GM18505 (cell line): ENCODE measurements at regions not wholly inside any gene's neighbourhood (a gene's known extent, or its start where the extent isn't known, plus 50 kb on each side); places are given as distances from the start of the nearest gene placed in this dataset.

Experiments
- ATAC-seq: cut with Tn5 transposase; IDR thresholded peaks from one replicate; pipeline ENCODE4 v1.9.1; 2021; ENCODE audit not compliant: unreplicated experiment
- POLR2A ChIP-seq: IDR thresholded peaks from 4 replicates; pipeline ENCODE4 v1.6.1; 2011; ENCODE audit warnings: borderline replicate concordance; ENCODE audit not compliant: insufficient read depth, insufficient read length; ENCODE audit errors: extremely low read depth

DNA sequence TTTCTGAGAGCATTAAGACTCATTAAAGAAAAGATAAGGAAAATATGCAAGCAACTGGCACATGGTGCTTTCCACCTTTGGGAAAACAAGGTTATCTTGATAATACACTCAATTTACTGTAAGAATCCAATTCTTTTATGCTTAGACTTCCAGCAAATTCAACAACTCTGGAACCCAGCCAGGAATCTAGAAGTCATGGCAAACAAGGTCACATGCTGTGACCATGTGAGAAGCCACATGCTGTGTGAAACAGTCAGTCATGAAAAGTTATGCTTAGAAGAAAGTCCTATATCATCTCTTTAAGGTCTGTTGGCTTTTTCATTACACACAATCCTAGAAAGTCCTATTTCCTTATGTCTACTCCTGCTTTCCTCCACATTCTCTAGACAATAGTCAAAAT, 581.8 kb upstream of the C9orf72 start:
- no peak for ATAC-seq

DNA sequence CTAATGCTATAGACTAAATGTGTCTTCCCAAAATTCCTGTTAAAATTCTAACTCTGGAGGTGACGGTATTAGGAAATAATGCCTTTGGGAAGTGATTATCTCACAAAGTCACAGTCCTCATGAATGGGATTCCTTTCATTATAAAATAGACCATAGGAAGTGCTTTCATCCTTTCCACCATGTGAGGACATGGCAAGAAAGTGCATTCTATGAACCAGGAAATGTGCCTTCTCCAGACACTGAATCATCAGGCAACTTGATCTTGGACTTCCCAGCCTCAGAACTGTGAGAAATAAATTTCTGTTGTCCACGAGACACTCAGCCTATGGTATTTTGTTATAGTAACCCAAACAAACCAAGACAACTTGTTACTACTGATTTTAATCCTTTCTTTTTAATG, 582.4 kb upstream of the C9orf72 start:
- no peak for TF ChIP-seq POLR2A
- no peak for ATAC-seq

More for the DNA sequence above, 581.8 kb upstream of the C9orf72 start:
- TF ChIP-seq POLR2A, result no peak

DNA sequence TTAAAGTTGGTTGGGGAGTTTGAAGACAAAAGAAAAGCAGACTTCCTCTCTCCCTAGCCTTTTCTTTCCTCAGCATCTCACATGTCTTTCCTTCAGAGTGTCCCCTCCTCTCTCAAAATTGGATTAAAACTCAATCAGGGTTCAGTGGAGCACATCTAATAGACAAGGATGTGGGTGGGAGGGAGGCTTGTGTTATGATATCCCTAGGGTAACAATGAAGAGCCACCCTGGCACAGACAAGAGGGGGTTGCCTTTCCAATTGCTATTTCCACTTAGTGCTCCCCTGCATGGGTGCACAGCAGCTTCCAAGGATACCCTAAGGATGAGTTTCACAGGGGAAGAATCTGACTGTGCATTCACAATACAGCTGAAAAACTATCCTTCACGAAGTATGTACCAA, 585.2 kb upstream of the C9orf72 start:
- ATAC-seq, result no peak
- TF ChIP-seq POLR2A, result no peak

DNA sequence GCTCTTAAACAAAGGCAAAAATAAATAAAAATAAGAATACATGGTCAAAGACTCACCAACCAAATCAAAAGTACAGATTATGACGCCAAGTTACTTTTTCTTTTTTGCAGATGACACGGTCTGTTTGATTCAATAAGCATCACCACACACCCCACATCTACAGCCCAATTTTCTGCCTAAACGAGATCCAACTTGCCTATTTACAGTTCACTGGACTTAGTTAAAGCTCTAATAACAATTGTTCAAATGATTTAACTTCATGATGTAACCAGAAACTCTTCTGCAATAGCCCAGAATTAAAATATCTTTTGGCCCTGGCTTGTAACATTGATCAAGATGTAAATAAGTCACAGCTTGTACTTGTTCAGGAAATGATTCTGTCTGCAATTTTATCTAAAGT, 590.3 kb upstream of the C9orf72 start:
- no peak for ATAC-seq
- no peak for TF ChIP-seq POLR2A

DNA sequence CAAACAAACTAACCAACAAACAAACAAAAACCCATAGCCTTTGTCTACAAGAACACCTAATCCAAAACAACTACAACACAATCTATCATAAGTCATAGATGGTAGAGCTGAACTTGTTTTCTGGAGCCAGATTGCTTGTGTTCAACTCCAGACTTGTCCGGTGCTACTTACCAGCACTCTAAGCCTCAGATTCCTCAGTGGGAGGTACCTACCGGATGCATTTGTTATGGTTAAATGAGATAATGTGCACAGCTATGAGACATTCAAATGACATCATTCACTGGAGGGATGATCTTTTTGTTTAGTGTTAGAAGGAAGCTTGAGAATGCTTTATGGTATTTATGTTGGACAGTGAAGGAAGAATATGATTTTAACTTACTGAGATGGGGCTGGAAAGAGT, 592.9 kb upstream of the C9orf72 start:
- TF ChIP-seq POLR2A, result no peak
- no peak for ATAC-seq

DNA sequence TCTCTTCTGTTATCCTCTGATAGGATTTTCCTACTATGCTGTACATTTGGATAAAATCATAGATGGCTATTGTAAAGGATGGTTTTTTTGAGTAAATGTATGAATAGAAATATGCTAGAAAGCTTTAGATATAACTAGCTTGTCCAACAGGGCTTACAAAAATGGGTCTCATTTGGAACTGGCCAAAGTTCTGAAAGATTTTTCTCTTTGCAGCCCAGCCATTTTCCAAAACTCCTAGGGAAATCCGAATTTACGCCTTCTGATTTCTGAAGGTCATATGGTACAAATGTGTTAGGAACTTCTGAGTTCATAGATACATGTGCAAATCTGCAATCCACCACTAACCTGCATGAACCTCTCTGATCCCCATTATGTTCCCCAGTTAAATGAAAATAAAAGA, 603.9 kb upstream of the C9orf72 start:
- no peak for TF ChIP-seq POLR2A
- no peak for ATAC-seq

DNA sequence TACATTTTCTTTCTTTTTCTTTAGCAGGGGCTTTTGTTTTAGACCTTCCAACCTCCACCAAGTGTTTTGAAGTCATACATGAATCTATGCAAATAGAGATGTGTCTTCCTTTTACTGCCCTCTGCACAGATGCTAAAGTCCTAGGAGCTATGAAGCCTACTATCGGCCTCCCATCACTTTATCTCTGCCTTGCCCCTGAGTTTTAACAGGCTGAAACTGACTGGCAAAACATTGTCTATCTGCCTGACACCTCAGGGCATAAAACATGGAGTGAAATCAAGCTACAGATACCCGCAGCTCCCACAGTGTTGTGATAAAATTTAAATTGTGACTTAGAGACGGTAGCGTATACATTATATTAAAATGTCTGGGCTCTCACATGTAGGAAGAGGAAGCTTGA, 604.6 kb upstream of the C9orf72 start:
- no peak for ATAC-seq
- no peak for TF ChIP-seq POLR2A

DNA sequence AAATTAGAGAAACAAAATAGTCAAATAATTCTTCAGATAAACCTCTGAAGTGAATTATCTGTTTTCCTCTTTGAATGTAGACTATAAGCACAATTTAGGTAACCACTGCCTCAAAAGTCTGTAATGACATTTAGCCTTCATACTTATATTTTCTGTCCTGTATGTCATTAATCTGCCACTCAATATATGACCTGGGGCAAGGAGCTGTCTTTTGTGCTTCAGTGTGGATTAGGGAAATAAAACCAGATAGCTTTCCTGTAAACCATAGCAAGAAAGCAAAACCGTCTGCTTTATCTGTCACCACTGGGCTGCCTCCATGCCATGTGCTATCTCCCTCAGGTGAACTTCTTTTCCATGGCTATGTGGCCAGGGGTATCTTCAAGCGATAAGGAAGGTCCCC, 606.6 kb upstream of the C9orf72 start:
- no peak for ATAC-seq

DNA sequence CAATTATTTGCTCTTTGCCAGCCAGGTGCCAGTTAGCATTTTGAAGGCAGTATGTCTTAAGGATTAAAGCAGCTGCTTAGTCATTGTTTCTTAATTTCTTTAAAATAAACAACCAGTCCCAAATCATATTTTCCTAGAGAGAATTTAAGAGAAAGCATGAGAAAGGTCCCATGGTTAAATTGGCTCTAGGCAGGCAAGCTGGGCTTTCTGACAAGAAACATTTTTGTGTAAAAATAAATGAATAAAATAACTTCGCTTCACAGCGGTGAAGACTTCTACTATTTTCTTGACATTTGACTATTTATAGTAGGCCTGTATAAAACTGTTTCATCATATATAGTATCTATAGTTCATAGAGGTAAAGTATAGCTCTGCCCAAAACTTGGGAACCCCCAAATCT, 617.7 kb upstream of the C9orf72 start:
- no peak for ATAC-seq
- TF ChIP-seq POLR2A, result no peak

More for the DNA sequence above, 606.6 kb upstream of the C9orf72 start:
- TF ChIP-seq POLR2A, result no peak

DNA sequence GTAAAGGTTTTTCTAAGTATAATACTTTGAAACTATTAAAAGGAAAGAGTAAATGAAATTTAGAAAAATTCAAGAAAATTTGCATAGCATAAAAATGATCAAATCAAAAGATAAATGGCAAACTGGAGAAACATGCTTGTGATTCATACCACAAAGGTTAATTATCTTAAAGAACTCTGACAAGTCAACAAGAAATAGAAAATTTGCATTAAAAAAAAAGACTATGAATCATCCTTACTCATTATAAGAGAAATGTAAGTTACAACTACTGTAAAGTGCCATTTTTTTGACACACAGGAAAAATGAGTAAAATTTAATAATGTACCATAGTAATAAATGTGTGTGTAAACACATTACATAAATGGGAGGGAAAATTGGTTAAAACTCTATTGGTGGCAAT, 624.4 kb upstream of the C9orf72 start:
- ATAC-seq, result no peak
- no peak for TF ChIP-seq POLR2A

DNA sequence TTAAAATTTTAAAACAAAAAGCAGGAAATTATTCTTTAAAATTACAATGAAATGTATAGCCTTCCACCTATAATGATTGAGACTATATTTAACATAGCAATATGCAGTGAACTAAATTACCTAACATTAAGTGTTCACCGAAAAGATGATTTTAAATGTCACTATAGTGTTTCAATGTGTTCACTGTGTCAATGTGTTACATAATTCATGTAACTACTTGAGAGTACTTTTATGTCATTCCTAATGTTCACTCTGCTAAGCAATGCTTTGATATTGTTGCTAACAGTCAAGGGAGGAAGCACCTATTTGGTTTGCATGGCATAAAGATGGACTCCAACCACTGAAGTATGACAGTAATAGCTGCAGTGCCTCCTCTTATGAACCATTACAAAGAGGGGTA, 629.8 kb upstream of the C9orf72 start:
- ATAC-seq, result no peak
- TF ChIP-seq POLR2A, result no peak

DNA sequence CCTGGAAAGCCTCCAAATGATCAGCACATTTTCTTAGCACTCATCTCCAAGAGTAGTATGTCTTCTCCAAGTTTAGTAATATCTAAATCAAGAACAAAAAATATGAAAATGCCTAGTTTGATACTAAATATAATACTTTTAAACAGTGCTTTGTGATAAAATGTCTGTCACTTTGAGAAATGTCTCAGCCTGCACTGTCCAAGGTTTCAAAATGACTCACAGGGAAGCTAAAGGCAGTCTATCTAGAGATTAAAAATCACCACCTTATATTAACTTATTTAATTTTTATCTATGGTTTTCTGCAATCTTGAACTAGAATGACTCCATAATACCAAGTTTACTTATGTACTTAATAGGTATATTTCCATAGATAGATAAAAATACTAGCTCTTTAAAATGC, 633.0 kb upstream of the C9orf72 start:
- no peak for TF ChIP-seq POLR2A
- ATAC-seq, result no peak

DNA sequence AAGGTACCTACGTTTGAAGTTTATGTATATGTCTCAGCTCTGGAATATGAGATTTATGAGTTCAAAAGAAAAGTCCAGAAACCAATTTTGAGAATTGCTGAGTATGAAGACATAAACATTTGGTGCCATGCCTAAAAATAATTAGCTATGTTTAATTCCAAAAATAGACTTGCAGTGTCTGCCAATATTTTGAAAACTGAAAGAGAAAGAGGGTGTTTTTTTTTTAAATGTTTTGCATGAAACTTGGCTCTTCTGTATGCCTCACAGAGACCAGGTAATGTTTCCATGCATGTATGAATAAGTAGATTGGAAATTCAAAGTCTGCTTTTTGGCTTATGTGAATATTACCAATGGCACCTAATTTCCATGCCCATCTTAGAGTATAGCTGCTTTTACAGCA, 634.4 kb upstream of the C9orf72 start:
- ATAC-seq, result no peak
- TF ChIP-seq POLR2A, result no peak

DNA sequence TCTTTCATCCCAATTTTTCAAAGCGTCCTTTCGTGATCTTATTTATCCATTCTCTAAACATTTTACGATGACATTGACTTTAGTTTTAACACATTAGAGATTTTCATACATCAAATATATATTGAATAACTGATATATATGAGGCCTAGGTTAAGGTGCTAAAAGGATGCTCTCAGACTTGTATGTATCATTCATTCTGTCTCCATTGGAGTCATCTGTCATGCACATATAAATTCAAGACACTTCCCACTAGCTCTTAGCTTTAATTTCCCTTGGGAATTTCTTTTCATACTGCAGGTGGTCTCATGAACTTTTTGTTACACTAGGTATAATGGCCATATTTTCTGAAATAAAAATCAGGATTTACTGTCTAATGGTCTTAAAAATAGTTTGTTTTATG, 635.8 kb upstream of the C9orf72 start:
- TF ChIP-seq POLR2A, result no peak
- ATAC-seq, result no peak

DNA sequence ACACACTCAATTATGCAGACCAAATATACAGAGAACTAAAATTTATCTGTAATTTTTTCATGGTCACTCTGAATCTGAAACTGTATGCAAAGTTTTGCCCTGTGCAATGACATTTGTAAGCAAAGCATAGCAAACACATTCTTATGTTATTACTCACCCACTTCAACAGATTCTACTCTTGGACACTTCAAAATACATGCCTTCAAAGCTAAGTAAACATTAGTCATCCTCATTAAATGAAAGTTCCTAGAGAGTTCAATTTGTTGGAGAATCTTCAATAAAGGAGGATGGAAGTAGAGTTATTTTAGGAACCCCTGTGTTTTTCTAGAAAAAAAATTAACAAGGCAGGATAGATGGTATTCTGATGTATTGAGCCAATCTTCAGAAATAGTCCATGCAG, 639.7 kb upstream of the C9orf72 start:
- ATAC-seq, result peak; percentile 77
- TF ChIP-seq POLR2A, result no peak
